GM10248 (cell line): ENCODE measurements at regions not wholly inside any gene's neighbourhood (a gene's known extent, or its start where the extent isn't known, plus 50 kb on each side); places are given as distances from the start of the nearest gene placed in this dataset.
"Not testable (repeated sequence)": the region's sequence is repeated elsewhere in the genome, so short reads cannot be mapped to it uniquely, and the experiment has no call there.

Experiments used
- CTCF ChIA-PET: fragments of 300-600 bp; sonication (Branson Sonifier 250); formaldehyde crosslinking; extraction: SDS; loops from one replicate; lab custom pipeline; 2021; ENCODE audit warnings: antibody characterized with exemption; lab: Yijun Ruan, JAX
- POLR2A ChIA-PET: fragments of 350-650 bp; sonication (Branson Sonifier 250); formaldehyde crosslinking; extraction: SDS; loops from one replicate; lab custom pipeline; 2020; ENCODE audit warnings: antibody characterized with exemption; lab: Yijun Ruan, JAX
- DNase-seq: peaks from one replicate; pipeline ENCODE4 v3.0.0; 2012; ENCODE audit errors: extremely low spot score
- TF ChIP-seq, protein P1 (sequence below): IDR thresholded peaks from 2 replicates; pipeline ENCODE4 v1.5.1; 2012; ENCODE audit warnings: mild to moderate bottlenecking, low read depth; ENCODE audit errors: extremely low read depth, missing control alignments, control extremely low read depth

DNA sequence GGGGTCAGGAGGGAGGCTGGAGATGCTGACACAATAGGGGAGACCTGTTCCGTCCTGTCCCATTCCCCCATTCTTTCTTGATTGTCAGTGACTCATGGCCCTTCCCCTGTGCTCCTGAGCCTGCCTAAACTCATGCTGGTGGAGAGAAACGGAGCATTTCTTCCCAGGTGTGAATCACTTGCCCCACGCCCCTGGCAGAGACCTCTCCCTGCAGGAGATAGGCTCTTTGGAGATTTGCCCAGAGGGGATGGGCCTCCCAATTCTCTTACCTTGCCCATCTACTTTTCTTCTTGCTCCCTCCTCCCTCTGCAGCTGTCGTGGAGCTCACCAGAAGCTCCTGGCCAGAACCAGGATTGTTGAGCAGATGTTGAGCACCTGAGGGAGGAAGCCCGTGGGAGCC is 121.9 kb upstream of the OR9Q1 start:
- ChIA-PET POLR2A (no interaction called here), CTCF (no interaction called here)

DNA sequence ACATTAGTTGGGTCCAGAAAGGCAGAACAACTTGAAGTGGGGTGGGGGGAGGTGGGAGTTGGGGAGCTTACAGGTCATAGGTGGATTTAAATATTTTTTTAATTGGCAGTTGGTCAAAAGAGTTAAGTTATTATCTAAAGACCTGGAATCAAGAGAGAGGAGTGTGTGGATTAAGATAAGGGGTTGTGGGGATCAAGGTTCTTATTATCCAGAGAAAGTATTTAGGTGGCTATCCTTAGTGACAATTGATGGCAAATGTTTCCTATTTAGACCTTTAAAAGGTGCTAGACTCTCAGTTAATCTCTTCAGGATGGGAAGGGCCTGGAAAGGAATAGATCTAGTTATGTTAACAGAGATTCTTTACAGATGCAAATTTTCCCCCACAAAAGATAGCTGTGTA is 120.7 kb upstream of the OR9Q1 start:
- TF ChIP-seq, protein P1, sequence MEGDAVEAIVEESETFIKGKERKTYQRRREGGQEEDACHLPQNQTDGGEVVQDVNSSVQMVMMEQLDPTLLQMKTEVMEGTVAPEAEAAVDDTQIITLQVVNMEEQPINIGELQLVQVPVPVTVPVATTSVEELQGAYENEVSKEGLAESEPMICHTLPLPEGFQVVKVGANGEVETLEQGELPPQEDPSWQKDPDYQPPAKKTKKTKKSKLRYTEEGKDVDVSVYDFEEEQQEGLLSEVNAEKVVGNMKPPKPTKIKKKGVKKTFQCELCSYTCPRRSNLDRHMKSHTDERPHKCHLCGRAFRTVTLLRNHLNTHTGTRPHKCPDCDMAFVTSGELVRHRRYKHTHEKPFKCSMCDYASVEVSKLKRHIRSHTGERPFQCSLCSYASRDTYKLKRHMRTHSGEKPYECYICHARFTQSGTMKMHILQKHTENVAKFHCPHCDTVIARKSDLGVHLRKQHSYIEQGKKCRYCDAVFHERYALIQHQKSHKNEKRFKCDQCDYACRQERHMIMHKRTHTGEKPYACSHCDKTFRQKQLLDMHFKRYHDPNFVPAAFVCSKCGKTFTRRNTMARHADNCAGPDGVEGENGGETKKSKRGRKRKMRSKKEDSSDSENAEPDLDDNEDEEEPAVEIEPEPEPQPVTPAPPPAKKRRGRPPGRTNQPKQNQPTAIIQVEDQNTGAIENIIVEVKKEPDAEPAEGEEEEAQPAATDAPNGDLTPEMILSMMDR: no peak
- no peak for DNase-seq
- CTCF ChIA-PET: no interaction called here
- POLR2A ChIA-PET: no interaction called here

More for the DNA sequence above, 121.9 kb upstream of the OR9Q1 start:
- TF ChIP-seq, protein P1: no peak
- DNase-seq: no peak

DNA sequence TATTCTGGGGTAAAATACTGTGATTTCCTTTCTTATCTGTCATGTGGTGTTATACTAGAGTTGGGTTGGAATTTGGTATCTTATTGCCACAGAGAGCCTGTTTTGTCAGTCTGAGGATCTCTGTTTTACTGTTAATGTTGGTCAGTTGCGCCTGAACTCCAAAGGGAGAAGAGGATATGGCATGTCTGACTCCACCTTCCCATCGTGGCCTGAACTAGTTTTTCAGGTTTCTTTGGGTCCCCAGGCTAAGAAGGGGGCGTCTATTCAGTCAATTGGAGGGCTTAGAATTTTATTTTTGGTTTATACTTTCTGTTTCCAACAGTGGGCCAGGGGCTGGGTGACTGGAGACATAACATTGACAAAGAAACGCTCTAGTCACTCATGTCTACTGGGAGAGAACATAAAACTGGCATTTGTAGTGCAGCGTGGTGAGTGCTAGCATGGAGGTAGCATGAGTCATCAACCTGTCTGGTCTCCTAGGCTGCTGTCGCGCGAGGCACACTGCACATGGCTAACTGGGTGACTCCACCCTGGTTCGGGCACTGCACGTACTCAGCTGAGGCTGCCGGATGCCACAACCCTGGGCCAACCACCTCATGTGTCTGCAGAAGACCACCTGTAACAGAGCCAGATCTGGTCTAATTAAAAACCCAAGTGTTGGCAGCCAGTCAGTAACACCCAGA is 120.1 kb upstream of the OR9Q1 start:
- no peak for DNase-seq

DNA sequence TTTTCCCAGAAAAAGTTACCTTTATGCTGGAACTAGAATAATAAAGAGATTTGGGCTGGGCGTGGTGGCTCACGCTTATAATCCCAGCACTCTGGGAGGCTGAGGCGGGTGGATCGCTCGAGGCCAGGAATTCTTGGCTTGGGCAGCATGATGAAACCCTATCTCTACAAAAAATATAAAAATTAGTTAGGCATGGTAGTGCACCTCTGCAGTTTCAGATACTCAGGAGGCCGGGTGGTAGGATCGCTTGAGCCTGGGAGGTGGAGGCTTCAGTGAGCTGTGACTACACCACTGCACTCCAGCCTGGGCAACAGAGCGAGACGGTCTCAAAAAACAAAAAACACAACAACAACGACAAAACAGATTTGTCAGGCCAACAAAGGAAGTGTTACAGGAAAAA is 119.3 kb upstream of the OR9Q1 start:
- CTCF ChIA-PET: no interaction called here

More for the DNA sequence above, 120.1 kb upstream of the OR9Q1 start:
- TF ChIP-seq, protein P1: no peak
- ChIA-PET POLR2A (no interaction called here), CTCF (no interaction called here)

DNA sequence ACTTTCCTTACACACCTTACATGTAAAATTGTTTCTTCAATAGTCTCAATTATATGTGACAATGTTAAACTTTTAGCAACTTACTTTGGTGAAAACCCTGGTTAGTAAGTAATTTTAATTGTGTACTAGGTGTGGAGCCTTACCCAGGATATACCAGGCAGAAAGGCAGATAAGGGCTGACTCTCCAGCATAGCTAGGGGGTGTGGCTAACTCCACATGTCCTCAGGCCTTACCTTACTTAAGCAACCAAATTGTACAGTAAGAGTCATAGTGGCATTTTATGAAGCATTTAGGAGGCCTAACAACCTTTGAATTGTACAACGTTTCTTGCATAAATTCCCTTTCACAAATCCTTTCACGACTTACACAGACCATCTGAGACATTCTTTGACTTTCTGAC is 118.2 kb upstream of the OR9Q1 start:
- TF ChIP-seq, protein P1: no peak
- no peak for DNase-seq
- CTCF ChIA-PET: no interaction called here
- POLR2A ChIA-PET: no interaction called here

More for the DNA sequence above, 119.3 kb upstream of the OR9Q1 start:
- POLR2A ChIA-PET: no interaction called here
- TF ChIP-seq, protein P1: no peak
- DNase-seq: no peak

DNA sequence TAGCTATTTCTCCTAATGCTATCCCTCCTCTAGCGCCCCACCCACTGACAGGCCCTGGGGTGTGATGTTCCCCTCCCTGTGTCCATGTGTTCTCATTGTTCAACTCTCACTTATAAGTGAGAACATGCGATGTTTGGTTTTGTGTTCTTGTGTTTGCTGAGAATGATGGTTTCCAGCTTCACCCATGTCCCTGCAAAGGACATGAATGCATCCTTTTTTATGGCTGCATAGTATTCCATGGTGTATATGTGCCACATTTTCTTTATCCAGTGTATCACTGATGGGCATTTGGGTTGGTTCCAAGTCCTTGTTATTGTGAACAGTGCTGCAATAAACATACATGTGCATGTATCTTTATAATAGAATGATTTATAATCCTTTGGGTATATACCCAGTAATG is 115.3 kb upstream of the OR9Q1 start:
- POLR2A ChIA-PET, DNase-seq, CTCF ChIA-PET: not testable (repeated sequence)

DNA sequence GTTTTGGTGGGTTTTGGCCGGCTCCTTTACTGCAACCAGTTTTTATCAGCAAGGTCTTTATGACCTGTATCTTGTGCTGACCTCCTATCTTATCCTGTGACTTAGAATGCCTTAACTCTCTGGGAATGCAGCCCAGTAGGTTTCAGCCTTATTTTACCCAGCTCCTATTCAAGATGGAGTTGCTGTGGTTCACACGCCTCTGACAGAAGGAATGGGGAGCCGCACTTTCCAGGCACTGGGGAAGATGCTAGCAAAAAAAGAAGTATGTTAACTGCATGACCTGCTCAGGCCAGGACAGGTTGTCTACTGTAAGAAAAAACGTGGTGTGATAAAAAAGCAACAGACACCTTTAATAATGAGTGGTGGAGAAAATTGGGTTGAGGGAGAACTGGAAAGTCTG is 112.2 kb upstream of the OR9Q1 start:
- DNase-seq, POLR2A ChIA-PET, CTCF ChIA-PET: not testable (repeated sequence)
